ENCODE measurements at regions not wholly inside any gene's neighbourhood (a gene's known extent, or its start where the extent isn't known, plus 50 kb on each side); places are given as distances from the start of the nearest gene placed in this dataset.

DNA sequence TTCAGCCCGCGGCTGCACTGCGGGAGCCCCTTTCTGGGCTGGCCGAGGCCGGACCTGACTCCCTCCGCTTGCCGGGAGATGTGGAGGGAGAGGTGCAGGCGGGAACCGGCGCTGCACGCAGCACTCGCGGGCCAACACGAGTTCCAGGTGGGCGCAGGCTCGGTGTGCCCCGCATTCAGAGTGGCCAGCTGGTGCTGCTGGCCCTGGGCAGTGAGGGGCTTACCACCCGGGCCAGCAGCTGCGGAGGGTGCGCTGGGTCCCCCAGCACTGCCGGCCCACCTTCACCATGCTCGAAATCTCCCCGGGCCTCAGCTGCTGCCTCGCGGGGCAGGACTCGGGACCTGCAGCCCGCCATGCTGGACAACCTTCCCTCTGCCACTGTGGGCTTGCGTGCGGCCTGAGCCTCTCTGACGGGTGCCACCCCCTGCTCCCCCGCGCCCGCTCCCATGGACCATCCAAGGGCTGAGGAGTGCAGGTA lies 733.5 kb upstream of the CCDC54 start:
- Histone ChIP-seq H3K27me3 (ENCODE audit: low read depth, low read length) (no peaks in the 10 kb centered on the region), H4K20me1 (ENCODE audit: insufficient read depth, low read length) (no peaks in the 10 kb centered on the region), H2AFZ (ENCODE audit: low read depth, low read length) (no peak overlapping the region), H3K79me2 (ENCODE audit: low read length) (no peaks in the 10 kb centered on the region), H3K4me2 (ENCODE audit: low read length) (no peak overlapping the region), H3K4me1 (ENCODE audit: low read length) (no peaks in the 10 kb centered on the region), H3K9ac (ENCODE audit: low read length) (no peak overlapping the region), H3K9me3 (ENCODE audit: insufficient read depth, low read length) (no peaks in the 10 kb centered on the region), H3K27ac (ENCODE audit: low read length) (no peak overlapping the region), H3K36me3 (replicated peaks; ENCODE audit: low read depth, low read length) (no peaks in the 10 kb centered on the region), H3K4me3 (ENCODE audit: low read length) (no peak overlapping the region)
- TF ChIP-seq CTCF (IDR thresholded peaks at IDR 0.05; ENCODE audit: low read depth, low read length): no peak
- TF ChIP-seq EZH2phosphoT487 (IDR thresholded peaks at IDR 0.05; ENCODE audit: low read depth): no peak

DNA sequence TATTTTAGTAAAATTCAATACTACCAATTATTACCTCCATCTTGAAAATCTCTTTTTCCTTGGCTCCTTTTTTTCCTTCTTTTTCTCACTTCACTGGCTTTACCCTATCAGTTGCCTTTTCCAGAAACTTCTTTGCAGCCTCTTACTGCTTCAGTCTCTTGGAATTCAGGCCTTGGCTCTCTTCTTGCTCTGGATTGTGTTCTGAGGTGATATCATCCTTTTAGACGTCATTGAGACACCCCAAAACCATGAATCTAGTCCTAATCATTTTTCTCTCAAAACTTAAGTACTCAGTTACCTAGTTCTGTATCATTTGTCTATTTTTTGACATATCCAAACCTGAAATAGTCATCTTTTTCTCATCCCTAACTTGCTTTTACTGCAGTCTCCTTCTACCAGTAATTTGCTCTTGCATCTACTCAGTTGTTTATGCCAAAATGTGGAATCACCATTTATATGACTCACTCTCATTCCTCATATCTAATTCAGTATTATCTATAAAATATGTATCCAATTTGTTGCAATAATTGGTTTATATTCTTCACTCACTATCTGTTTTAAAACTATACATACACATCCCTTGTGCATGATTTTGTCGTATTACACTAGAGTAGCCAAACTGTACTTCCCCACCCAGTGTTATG lies 703.2 kb upstream of the CCDC54 start:
- Histone ChIP-seq H3K4me3 (ENCODE audit: low read length) (no peak overlapping the region), H3K4me1 (ENCODE audit: low read length) (no peaks in the 10 kb centered on the region), H2AFZ (ENCODE audit: low read depth, low read length) (no peak overlapping the region), H3K4me2 (ENCODE audit: low read length) (no peak overlapping the region), H3K27ac (ENCODE audit: low read length) (no peak overlapping the region), H3K27me3 (ENCODE audit: low read depth, low read length) (no peaks in the 10 kb centered on the region), H3K36me3 (replicated peaks; ENCODE audit: low read depth, low read length) (no peaks in the 10 kb centered on the region), H3K9me3 (ENCODE audit: insufficient read depth, low read length) (no peaks in the 10 kb centered on the region), H3K9ac (ENCODE audit: low read length) (no peak overlapping the region), H3K79me2 (ENCODE audit: low read length) (no peaks in the 10 kb centered on the region), H4K20me1 (ENCODE audit: insufficient read depth, low read length) (no peaks in the 10 kb centered on the region)
- TF ChIP-seq CTCF (IDR thresholded peaks at IDR 0.05; ENCODE audit: low read depth, low read length): no peak
- no peak for TF ChIP-seq EZH2phosphoT487 (IDR thresholded peaks at IDR 0.05; ENCODE audit: low read depth)

DNA sequence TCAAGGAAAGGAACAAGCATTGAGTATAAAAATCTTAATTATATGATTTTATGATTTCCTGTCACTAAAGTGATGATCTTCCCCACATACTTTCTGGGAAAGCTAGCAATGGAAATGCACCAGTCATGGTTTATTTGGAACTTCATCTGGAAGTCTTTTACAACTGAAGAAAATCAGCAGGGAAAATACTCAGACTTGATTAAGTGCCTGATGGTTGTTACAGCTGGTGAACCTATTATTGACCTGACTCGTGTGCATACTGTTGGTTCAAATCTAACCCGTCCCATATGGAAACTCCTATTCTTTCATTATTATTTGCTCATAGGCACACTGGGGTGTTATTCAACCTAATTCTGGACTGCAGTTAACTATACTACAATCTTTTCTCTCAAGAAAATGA lies 701.8 kb upstream of the CCDC54 start:
- H2AFZ ChIP-seq (ENCODE audit: low read depth, low read length): no peak overlapping the region
- no peak for TF ChIP-seq EZH2phosphoT487 (IDR thresholded peaks at IDR 0.05; ENCODE audit: low read depth)
- TF ChIP-seq CTCF (IDR thresholded peaks at IDR 0.05; ENCODE audit: low read depth, low read length): no peak

GRCh38 chr3:106678657-106679390 lies 698.4 kb upstream of the CCDC54 start:
- Histone ChIP-seq H4K20me1 (ENCODE audit: insufficient read depth, low read length) (no peaks in the 10 kb centered on the region), H3K4me2 (ENCODE audit: low read length) (no peak overlapping the region), H3K79me2 (ENCODE audit: low read length) (no peaks in the 10 kb centered on the region), H3K4me1 (ENCODE audit: low read length) (no peaks in the 10 kb centered on the region), H3K4me3 (ENCODE audit: low read length) (no peak overlapping the region), H3K9me3 (ENCODE audit: insufficient read depth, low read length) (no peaks in the 10 kb centered on the region), H3K27ac (ENCODE audit: low read length) (no peak overlapping the region), H3K27me3 (ENCODE audit: low read depth, low read length) (no peaks in the 10 kb centered on the region), H3K9ac (ENCODE audit: low read length) (no peak overlapping the region), H3K36me3 (replicated peaks; ENCODE audit: low read depth, low read length) (no peaks in the 10 kb centered on the region), H2AFZ (ENCODE audit: low read depth, low read length) (no peak overlapping the region)
- TF ChIP-seq EZH2phosphoT487 (IDR thresholded peaks at IDR 0.05; ENCODE audit: low read depth): no peak
- TF ChIP-seq CTCF (IDR thresholded peaks at IDR 0.05; ENCODE audit: low read depth, low read length): no peak

More for the DNA sequence above, 701.8 kb upstream of the CCDC54 start:
- no peak overlapping the region for H3K9ac ChIP-seq (ENCODE audit: low read length)
- no peaks in the 10 kb centered on the region for H3K27me3 ChIP-seq (ENCODE audit: low read depth, low read length)
- no peaks in the 10 kb centered on the region for H3K36me3 ChIP-seq (replicated peaks; ENCODE audit: low read depth, low read length)
- no peaks in the 10 kb centered on the region for H3K9me3 ChIP-seq (ENCODE audit: insufficient read depth, low read length)
- H3K4me1 ChIP-seq (ENCODE audit: low read length): no peaks in the 10 kb centered on the region
- no peak overlapping the region for H3K4me2 ChIP-seq (ENCODE audit: low read length)
- H3K4me3 ChIP-seq (ENCODE audit: low read length): no peak overlapping the region
- H3K27ac ChIP-seq (ENCODE audit: low read length): no peak overlapping the region
- H4K20me1 ChIP-seq (ENCODE audit: insufficient read depth, low read length): no peaks in the 10 kb centered on the region
- no peaks in the 10 kb centered on the region for H3K79me2 ChIP-seq (ENCODE audit: low read length)
